Chondrocyte (in vitro differentiated cells): ENCODE measurements at regions not wholly inside any gene's neighbourhood (a gene's known extent, or its start where the extent isn't known, plus 50 kb on each side); places are given as distances from the start of the nearest gene placed in this dataset.

ENCODE experiments used
- DNase-seq: peaks from one replicate; pipeline ENCODE4 v3.0.0; 2021; ENCODE audit warnings: mixed read lengths, low spot score
- H3K27ac Mint-ChIP-seq: one replicate; pipeline ENCODE4 v1.8.0; 2021; ENCODE audit warnings: mild to moderate bottlenecking, moderate library complexity, mixed read lengths; ENCODE audit not compliant: unreplicated experiment
- H3K27me3 Mint-ChIP-seq: 2 replicates; pipeline ENCODE4 v1.8.0; 2021; ENCODE audit warnings: low read depth, mixed read lengths
- H3K36me3 Mint-ChIP-seq: 2 replicates; pipeline ENCODE4 v1.8.0; 2021; ENCODE audit warnings: low read depth, mixed read lengths
- H3K4me1 Mint-ChIP-seq: 2 replicates; pipeline ENCODE4 v1.8.0; 2021; ENCODE audit warnings: low read depth, mild to moderate bottlenecking, mixed read lengths
- H3K4me3 Mint-ChIP-seq: one replicate; pipeline ENCODE4 v1.8.0; 2021; ENCODE audit warnings: mild to moderate bottlenecking, moderate library complexity, mixed read lengths; ENCODE audit not compliant: unreplicated experiment
- H3K9me3 Mint-ChIP-seq: 2 replicates; pipeline ENCODE4 v1.8.0; 2021; ENCODE audit warnings: low read depth, mixed read lengths
- TF ChIP-seq, protein P1 (sequence below): fragments of 200-600 bp; sonication (generic); IDR thresholded peaks from 2 replicates; pipeline ENCODE4 v1.5.0; 2021; ENCODE audit warnings: antibody characterized with exemption, mild to moderate bottlenecking, moderate library complexity

DNA sequence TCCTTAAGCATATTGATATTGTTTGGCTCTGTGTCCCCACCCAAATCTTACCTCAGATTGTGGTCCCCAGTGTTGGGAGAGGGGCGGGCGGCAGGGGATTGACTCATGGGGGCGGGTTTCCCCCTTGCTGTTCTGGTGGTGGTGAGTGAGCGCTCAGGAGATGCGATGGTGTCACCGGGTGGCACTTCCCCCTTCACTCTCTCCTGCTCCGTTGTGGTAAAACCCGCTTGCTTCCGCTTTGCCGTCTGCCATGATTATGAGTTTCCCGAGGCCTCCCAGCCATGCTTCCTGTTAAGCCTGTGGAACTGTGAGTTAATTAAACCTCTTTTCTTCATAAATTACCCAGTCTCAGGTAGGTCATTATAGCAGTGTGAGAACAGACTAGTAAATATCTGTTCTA, 229.1 kb downstream of the IRX2 start:
- Mint-ChIP-seq H3K9me3 (peaks cover 3% of the 10 kb centered on the region), H3K36me3 (no peaks in the 10 kb centered on the region), H3K4me1 (no peaks in the 10 kb centered on the region), H3K27me3 (no peaks in the 10 kb centered on the region), H3K27ac (no peak overlapping the region), H3K4me3 (no peak overlapping the region)
- no peak for DNase-seq
- TF ChIP-seq, protein P1, sequence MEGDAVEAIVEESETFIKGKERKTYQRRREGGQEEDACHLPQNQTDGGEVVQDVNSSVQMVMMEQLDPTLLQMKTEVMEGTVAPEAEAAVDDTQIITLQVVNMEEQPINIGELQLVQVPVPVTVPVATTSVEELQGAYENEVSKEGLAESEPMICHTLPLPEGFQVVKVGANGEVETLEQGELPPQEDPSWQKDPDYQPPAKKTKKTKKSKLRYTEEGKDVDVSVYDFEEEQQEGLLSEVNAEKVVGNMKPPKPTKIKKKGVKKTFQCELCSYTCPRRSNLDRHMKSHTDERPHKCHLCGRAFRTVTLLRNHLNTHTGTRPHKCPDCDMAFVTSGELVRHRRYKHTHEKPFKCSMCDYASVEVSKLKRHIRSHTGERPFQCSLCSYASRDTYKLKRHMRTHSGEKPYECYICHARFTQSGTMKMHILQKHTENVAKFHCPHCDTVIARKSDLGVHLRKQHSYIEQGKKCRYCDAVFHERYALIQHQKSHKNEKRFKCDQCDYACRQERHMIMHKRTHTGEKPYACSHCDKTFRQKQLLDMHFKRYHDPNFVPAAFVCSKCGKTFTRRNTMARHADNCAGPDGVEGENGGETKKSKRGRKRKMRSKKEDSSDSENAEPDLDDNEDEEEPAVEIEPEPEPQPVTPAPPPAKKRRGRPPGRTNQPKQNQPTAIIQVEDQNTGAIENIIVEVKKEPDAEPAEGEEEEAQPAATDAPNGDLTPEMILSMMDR: no peak

- H3K27ac Mint-ChIP-seq: no peak overlapping the region
- H3K27me3 Mint-ChIP-seq: peaks cover 3% of the 10 kb centered on the region
- TF ChIP-seq, protein P1: no peak
- H3K4me1 Mint-ChIP-seq: no peaks in the 10 kb centered on the region
- no peaks in the 10 kb centered on the region for H3K36me3 Mint-ChIP-seq
- no peaks in the 10 kb centered on the region for H3K9me3 Mint-ChIP-seq
- DNase-seq: peak; percentile 47
- H3K4me3 Mint-ChIP-seq: no peak overlapping the region
Measured at GRCh38 chr5:2519153-2519552, 232.3 kb downstream of the IRX2 start.

- TF ChIP-seq, protein P1: no peak
- Mint-ChIP-seq H3K4me3 (no peak overlapping the region), H3K4me1 (no peaks in the 10 kb centered on the region), H3K27me3 (peaks cover 3% of the 10 kb centered on the region), H3K27ac (no peak overlapping the region), H3K9me3 (no peaks in the 10 kb centered on the region), H3K36me3 (no peaks in the 10 kb centered on the region)
- no peak for DNase-seq
Measured at GRCh38 chr5:2517451-2517850, 234.0 kb downstream of the IRX2 start.

GRCh38 chr5:2515180-2515764, 236.2 kb downstream of the IRX2 start:
- Mint-ChIP-seq H3K9me3 (peaks cover 4% of the 10 kb centered on the region), H3K4me3 (no peak overlapping the region), H3K27ac (no peak overlapping the region), H3K36me3 (no peaks in the 10 kb centered on the region), H3K27me3 (peaks cover 3% of the 10 kb centered on the region), H3K4me1 (no peaks in the 10 kb centered on the region)
- DNase-seq: no peak
- TF ChIP-seq, protein P1: no peak

DNA sequence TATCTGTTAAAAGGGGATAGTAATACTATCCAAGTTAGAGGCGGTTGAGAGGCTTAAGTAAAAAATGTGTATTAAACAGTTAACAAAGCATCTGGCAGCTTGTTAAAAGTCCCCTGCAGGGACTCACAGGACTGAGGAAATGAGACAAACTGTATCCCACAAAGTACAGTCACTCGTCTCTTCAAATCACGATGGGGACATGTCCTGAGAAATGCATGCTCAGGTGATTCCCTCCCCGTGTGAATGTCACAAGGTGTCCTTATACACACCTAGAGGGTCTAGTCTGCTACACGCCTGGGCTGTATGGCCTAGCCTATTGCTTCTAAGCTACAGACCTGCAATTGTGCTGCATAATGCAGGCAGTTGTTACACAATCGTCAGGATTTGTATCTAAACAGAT, 237.0 kb downstream of the IRX2 start:
- TF ChIP-seq, protein P1: no peak
- H3K4me1 Mint-ChIP-seq: no peaks in the 10 kb centered on the region
- no peak for DNase-seq

More for the DNA sequence above, 237.0 kb downstream of the IRX2 start:
- H3K9me3 Mint-ChIP-seq: peaks cover 9% of the 10 kb centered on the region
- no peak overlapping the region for H3K27ac Mint-ChIP-seq
- peaks cover 3% of the 10 kb centered on the region for H3K27me3 Mint-ChIP-seq
- H3K4me3 Mint-ChIP-seq: no peak overlapping the region
- no peaks in the 10 kb centered on the region for H3K36me3 Mint-ChIP-seq
